ENCODE measurements at regions not wholly inside any gene's neighbourhood (a gene's known extent, or its start where the extent isn't known, plus 50 kb on each side); places are given as distances from the start of the nearest gene placed in this dataset.

DNA sequence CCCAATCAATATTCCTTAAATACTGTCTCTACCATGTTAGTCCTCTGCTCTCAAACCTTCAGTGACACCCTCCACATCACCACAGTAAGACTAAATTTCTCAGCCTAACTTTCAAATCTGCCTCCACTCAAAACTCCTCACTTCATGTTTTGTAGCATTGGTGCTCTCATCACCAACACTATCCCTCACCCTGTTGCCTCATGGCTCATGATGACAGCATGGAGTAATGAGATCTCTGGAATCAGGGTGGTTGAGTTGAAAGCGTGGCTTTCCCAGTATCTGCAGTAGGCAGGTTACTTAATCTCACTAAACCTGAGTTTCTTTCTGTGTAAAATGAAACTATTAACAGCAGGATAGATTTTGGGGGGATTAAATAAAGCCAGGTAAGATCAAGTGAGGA, 621.4 kb downstream of the NYAP2 start:
- Histone ChIP-seq H3K27me3 (no peaks in the 10 kb centered on the region), H3K4me3 (no peak overlapping the region), H3K27ac (no peak overlapping the region), H3K4me1 (no peaks in the 10 kb centered on the region), H3K9me3 (peaks cover 0 to 7% (median 0%) of the 10 kb centered on the region in 12 donors), H3K36me3 (no peaks in the 10 kb centered on the region)
- intact Hi-C loops (cut with DNase I): loop anchor here in 1 of 10 donors (10.0 kb wide), 1 partner anchor 784 kb away; no protein-coding TSS in a partner anchor
- no peak for ATAC-seq
- TF ChIP-seq, protein P1, sequence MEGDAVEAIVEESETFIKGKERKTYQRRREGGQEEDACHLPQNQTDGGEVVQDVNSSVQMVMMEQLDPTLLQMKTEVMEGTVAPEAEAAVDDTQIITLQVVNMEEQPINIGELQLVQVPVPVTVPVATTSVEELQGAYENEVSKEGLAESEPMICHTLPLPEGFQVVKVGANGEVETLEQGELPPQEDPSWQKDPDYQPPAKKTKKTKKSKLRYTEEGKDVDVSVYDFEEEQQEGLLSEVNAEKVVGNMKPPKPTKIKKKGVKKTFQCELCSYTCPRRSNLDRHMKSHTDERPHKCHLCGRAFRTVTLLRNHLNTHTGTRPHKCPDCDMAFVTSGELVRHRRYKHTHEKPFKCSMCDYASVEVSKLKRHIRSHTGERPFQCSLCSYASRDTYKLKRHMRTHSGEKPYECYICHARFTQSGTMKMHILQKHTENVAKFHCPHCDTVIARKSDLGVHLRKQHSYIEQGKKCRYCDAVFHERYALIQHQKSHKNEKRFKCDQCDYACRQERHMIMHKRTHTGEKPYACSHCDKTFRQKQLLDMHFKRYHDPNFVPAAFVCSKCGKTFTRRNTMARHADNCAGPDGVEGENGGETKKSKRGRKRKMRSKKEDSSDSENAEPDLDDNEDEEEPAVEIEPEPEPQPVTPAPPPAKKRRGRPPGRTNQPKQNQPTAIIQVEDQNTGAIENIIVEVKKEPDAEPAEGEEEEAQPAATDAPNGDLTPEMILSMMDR (IDR thresholded peaks at IDR 0.05): no peak
- TF ChIP-seq POLR2A (IDR thresholded peaks at IDR 0.05): no peak
- 74 to 100% (median 91%) methylated on average over 1 of the region's 1 CpG for WGBS, 4 donors
- no peak for DNase-seq

DNA sequence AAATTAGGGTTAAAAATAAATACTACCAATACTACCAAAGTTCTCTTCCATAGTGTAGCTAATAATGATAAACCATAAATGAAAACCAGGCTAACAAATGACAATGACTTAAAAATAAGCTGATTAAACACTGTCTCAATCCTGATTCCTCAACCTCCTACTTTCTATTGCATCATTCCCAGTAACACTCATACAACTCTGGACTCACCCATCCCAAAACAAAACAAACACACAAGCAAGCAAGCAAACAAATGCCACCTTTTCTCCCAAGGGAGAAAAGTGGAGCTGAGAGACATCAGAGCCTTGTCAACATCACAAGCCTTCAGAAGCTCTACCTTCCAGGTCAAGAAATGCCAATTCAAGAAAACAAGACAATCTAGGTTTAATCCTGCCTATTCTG, 620.7 kb downstream of the NYAP2 start:
- DNase-seq (no peak), ATAC-seq (no peak)
- H3K4me3 ChIP-seq: no peak overlapping the region
- no peaks in the 10 kb centered on the region for H3K36me3 ChIP-seq
- TF ChIP-seq POLR2A (IDR thresholded peaks at IDR 0.05): no peak
- TF ChIP-seq, protein P1 (IDR thresholded peaks at IDR 0.05): no peak
- no peaks in the 10 kb centered on the region for H3K27me3 ChIP-seq
- H3K9me3 ChIP-seq: peaks cover 0 to 7% (median 0%) of the 10 kb centered on the region in 12 donors
- H3K27ac ChIP-seq: no peak overlapping the region
- H3K4me1 ChIP-seq: no peaks in the 10 kb centered on the region
- intact Hi-C loops (cut with DNase I): loop anchor here in 1 of 10 donors (10.0 kb wide), 1 partner anchor 785 kb away; no protein-coding TSS in a partner anchor

DNA sequence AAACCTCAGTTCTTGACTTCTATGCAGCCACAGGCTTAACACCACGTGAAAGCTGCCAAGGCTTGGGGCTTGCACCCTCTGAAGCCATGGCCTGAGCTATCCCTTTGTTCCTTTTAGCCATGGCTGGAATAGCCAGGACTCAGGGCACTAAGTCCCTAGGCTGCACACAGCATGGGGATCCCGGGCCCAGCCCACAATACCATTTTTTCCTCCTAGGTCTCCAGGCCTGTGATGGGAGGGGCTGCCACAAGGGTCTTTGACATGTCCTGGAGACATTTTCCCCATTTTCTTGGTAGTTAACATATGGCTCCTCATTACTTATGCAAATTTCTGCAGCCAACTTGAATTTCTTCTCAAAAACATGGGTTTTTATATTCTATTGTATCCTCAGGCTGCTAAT, 619.1 kb downstream of the NYAP2 start:
- H3K27me3 ChIP-seq: no peaks in the 10 kb centered on the region
- ATAC-seq (no peak), DNase-seq (no peak)
- 65 to 80% (median 77%) methylated on average over 2 of the region's 2 CpGs for WGBS, 4 donors
- H3K36me3 ChIP-seq: no peaks in the 10 kb centered on the region
- no peak overlapping the region for H3K27ac ChIP-seq
- H3K4me3 ChIP-seq: no peak overlapping the region
- no peaks in the 10 kb centered on the region for H3K4me1 ChIP-seq
- intact Hi-C loops (cut with DNase I): no loop called here
- TF ChIP-seq POLR2A (IDR thresholded peaks at IDR 0.05): no peak
- TF ChIP-seq, protein P1 (IDR thresholded peaks at IDR 0.05): no peak
- H3K9me3 ChIP-seq: peaks cover 0 to 7% (median 0%) of the 10 kb centered on the region in 12 donors

DNA sequence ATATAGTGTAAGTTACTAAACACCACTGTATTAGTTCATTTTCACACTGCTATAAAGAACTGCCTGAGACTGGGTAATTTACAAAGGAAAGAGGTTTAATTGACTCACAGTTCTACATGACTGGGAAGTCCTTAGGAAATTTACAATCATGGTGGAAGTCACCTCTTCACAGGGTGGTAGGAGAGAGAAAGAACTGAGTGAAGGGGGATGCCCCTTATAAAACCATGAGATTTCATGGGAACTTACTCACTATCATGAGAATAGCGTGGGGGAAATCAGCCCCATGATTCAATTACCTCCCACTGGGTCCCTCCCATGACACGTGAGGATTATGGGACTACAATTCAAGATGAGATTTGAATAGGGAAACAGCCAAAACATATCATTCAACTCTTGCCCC, 618.0 kb downstream of the NYAP2 start:
- ATAC-seq (no peak), DNase-seq (no peak)
- intact Hi-C loops (cut with DNase I): no loop called here

More for the DNA sequence above, 618.0 kb downstream of the NYAP2 start:
- H3K4me1 ChIP-seq: no peaks in the 10 kb centered on the region
- H3K36me3 ChIP-seq: no peaks in the 10 kb centered on the region
- TF ChIP-seq, protein P1 (IDR thresholded peaks at IDR 0.05): no peak
- TF ChIP-seq POLR2A (IDR thresholded peaks at IDR 0.05): no peak
- H3K9me3 ChIP-seq: peaks cover 0 to 7% (median 0%) of the 10 kb centered on the region in 12 donors
- no peak overlapping the region for H3K27ac ChIP-seq
- H3K4me3 ChIP-seq: no peak overlapping the region
- WGBS, 4 donors: 76 to 85% (median 80%) methylated on average over 2 of the region's 2 CpGs
- H3K27me3 ChIP-seq: no peaks in the 10 kb centered on the region

Measured in heart left ventricle (tissue), 16 donors.